Fibroblast of lung (primary cell): ENCODE measurements at regions not wholly inside any gene's neighbourhood (a gene's known extent, or its start where the extent isn't known, plus 50 kb on each side); places are given as distances from the start of the nearest gene placed in this dataset.

Experiments
- CTCF ChIP-seq, 2 donors: IDR thresholded peaks in 1 of 2; conservative IDR thresholded peaks in 1 of 2; 1 replicate in 1 of 2; 2 replicates in 1 of 2; pipeline ENCODE4 v1.5.1; 2011 to 2012; ENCODE audit warnings: low read length in 2 of 2, control low read depth in 1 of 2, inconsistent platforms in 1 of 2, low read depth in 1 of 2, mild to moderate bottlenecking in 1 of 2
- EZH2 ChIP-seq: IDR thresholded peaks from 2 replicates; pipeline ENCODE4 v1.5.1; 2012; ENCODE audit warnings: low read length, control low read depth, mild to moderate bottlenecking; ENCODE audit errors: missing control alignments

- no peak for TF ChIP-seq CTCF (conservative IDR thresholded peaks at IDR 0.05 in 1 of 2, IDR thresholded peaks at IDR 0.05 in 1 of 2; ENCODE audit: low read depth in 1 of 2, low read length in 2 of 2)
- no peak for TF ChIP-seq EZH2
Observed at GRCh38 chr4:146051728-146052391, 113.2 kb upstream of the ZNF827 start.
